ENCODE measurements at regions not wholly inside any gene's neighbourhood (a gene's known extent, or its start where the extent isn't known, plus 50 kb on each side); places are given as distances from the start of the nearest gene placed in this dataset.

- H3K4me3 ChIP-seq (ENCODE audit: control insufficient read depth, low read depth, low read length): no peak overlapping the region
- DNase-seq (ENCODE audit: low read depth): no peak
- no peak for TF ChIP-seq CTCF (conservative IDR thresholded peaks at IDR 0.05; ENCODE audit: control insufficient read depth, insufficient read depth, low read depth, low read length)
Measured at GRCh38 chr13:65166675-65167074, 2063.5 kb downstream of the PCDH9 start.

DNA sequence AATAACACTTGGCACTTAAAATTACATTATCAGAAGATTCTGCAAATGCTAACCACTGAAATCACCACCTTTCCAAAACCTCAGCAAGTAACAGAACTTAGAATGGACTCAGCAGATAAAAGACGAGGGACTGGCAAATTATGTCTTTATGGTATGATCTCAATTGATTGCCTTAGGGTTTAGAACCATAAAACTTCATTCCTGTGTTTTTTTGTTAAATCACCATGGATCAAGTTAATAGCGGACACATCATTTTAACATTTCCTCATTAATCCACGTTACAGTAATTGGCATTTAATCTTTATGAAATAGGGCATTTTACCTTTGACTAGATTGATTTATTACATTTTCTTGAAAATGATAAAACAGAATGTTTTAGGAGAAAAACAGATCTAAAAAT is 2070.3 kb downstream of the PCDH9 start:
- H3K4me3 ChIP-seq (ENCODE audit: control insufficient read depth, low read depth, low read length): no peak overlapping the region
- no peak for TF ChIP-seq CTCF (conservative IDR thresholded peaks at IDR 0.05; ENCODE audit: control insufficient read depth, insufficient read depth, low read depth, low read length)
- no peak for DNase-seq (ENCODE audit: low read depth)

DNA sequence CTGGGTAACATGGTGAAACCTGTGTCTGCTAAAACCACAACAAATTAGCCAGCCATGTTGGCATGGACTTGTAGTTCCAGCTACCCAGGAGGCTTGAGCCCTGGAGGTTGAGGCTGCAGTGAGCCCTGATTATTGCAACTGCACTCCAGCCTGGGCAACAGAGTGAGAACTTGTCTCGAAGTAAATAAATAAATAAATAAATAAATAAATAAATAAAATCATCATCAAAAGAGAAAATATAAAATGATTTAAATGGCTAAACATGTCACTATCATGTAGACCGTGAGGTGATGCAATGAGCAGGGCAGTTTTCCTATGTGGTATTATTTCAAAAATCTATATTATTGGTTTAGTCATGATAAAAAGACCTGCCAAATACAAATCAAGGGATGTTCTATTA is 2074.3 kb downstream of the PCDH9 start:
- no peak for TF ChIP-seq CTCF (conservative IDR thresholded peaks at IDR 0.05; ENCODE audit: control insufficient read depth, insufficient read depth, low read depth, low read length)
- H3K4me3 ChIP-seq (ENCODE audit: control insufficient read depth, low read depth, low read length): no peak overlapping the region
- no peak for DNase-seq (ENCODE audit: low read depth)

GRCh38 chr13:65154661-65155447 is 2075.3 kb downstream of the PCDH9 start:
- TF ChIP-seq CTCF (conservative IDR thresholded peaks at IDR 0.05; ENCODE audit: control insufficient read depth, insufficient read depth, low read depth, low read length): no peak
- H3K4me3 ChIP-seq (ENCODE audit: control insufficient read depth, low read depth, low read length): no peak overlapping the region
- no peak for DNase-seq (ENCODE audit: low read depth)

DNA sequence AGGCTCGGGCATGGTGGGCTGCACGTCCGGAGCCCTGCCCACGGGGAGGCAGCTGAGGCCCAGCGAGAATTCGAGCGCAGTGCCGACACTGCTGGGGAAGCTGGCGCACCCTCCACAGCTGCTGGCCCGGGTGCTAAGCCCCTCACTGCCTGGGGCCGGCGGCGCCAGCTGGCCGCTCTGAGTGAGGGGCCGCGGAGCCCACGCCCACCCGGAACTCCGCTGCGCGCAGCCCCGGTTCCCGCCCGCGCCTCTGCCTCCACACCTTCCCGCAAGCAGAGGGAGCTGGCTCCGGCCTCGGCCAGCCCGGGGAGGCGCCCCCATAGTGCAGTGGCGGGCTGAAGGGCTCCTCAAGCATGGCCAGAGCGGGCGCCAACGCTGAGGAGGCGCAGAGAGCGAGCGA is 2080.4 kb downstream of the PCDH9 start:
- no peak overlapping the region for H3K4me3 ChIP-seq (ENCODE audit: control insufficient read depth, low read depth, low read length)
- no peak for TF ChIP-seq CTCF (conservative IDR thresholded peaks at IDR 0.05; ENCODE audit: control insufficient read depth, insufficient read depth, low read depth, low read length)
- DNase-seq (ENCODE audit: low read depth): no peak

DNA sequence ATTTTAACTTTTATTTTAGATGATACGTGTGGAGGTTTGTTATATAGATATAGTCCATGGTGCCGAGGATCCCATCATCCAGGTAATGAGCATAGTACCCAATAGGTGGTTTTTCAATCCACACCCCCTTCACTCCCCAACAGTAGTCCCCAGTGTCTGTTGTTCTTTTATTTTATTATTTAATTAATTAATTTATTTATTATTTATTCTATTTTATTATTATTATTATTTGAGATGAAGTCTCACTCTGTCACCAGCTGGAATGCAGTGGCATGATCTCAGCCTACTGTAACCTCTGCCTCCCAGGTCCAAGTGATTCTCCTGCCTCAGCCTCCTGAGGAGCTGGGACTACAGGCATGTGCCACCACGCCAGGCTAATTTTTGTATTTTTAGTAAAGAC is 2086.2 kb downstream of the PCDH9 start:
- H3K4me3 ChIP-seq (ENCODE audit: control insufficient read depth, low read depth, low read length): no peak overlapping the region
- no peak for TF ChIP-seq CTCF (conservative IDR thresholded peaks at IDR 0.05; ENCODE audit: control insufficient read depth, insufficient read depth, low read depth, low read length)
- DNase-seq (ENCODE audit: low read depth): no peak

All from fibroblast of mammary gland (primary cell).